Fibroblast of gingiva (primary cell): ENCODE measurements at regions not wholly inside any gene's neighbourhood (a gene's known extent, or its start where the extent isn't known, plus 50 kb on each side); places are given as distances from the start of the nearest gene placed in this dataset.
A peak's percentile ranks its signal among the peaks of the same experiment; 100 is the strongest.

Source experiments
- DNase-seq: peaks from one replicate; pipeline ENCODE4 v3.0.0-alpha.2; 2011; ENCODE audit warnings: low read depth

GRCh38 chr2:181306785-181307184 lies 150.4 kb upstream of the ITGA4 start:
- DNase-seq = peak; percentile 23

DNA sequence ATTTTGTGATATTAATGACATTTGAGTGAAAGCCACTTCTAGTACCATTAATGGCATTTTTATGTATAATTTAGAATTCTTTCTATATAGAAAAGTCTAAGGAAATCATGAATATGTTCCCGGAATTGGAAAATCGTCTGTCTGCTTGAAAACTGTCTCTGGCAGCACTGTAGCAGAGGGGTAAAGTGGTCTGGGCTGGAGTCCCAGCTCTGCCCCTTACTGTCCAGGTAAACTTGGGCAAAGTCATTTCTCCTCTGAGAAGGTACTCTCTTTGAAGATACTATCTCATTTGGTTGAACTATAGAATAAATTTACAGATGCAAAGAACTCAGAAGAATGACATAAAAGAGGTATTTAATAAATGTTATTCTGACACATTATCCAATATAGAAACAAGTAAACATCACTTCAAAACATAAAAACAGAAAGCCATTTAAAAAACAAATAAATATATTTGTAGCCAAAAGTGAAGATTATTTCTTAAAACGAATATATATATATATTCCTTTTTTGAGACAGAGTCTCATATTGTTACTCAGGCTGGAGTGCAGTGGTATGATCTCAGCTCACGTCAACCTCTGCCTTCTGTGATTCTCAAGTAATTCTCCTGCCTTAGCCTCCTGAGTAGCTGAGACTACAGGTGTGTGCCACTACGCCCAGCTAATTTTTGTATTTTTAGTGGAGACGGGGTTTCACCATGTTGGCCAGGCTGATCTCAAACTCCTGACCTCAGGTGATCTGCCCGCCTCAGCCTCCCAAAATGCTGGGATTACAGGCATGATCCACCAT lies 149.8 kb upstream of the ITGA4 start:
- no peak for DNase-seq

DNA sequence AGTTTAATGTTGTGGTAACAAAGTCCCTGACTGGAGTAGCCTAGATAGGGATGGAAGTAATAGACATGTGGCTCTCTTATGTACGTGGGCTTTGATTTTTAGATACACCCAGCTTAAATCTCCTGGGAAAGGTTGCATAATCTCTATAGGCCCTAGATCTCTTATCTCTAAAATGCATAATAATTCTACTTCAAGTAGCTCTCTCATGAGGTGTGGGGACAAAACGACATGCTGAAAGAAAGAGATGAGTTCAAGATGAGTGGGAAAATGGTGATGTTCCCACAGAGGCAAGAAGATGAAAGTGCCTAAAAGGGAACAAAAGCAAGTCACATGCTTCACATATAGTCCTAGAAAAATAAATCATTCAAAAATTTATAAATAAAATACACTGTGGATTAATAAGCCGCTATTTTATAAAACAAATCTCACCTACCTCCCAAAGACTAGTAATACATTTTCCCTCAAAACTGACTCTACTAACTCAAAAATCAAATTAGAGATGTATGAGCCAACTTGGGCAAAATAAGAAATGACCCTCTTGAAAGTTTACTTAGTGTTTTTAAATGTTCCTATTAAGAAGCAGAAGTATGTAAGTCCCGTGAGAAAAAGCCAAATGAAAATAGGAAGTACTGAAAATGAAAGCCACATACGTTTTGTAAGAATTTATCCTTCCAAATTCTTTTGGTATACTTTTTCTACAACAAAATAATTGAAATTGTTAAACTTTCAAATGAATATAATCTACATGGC lies 148.2 kb upstream of the ITGA4 start:
- DNase-seq = no peak

- DNase-seq = no peak
Observed at GRCh38 chr2:181309586-181309985, 147.6 kb upstream of the ITGA4 start.

GRCh38 chr2:181310967-181311366 lies 146.2 kb upstream of the ITGA4 start:
- DNase-seq = no peak

DNA sequence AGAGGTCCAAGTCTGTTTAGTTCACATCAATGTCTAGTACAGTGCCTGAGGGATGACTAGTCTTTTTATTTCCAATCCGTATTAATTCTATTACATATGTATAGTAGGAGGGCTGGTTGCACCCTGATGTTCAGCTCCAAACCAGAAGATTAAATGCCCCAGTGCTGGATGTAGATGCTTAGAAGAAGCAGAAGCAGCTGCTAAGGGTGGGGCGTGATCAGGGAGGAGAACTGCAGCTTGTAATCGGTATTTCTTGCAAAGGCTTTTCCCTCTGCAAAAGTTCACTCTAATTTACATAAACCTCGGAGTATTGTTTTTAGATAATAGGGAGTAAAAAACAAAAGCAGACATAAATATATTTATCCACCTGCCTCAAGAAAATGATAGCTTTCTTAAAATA lies 145.3 kb upstream of the ITGA4 start:
- no peak for DNase-seq

DNA sequence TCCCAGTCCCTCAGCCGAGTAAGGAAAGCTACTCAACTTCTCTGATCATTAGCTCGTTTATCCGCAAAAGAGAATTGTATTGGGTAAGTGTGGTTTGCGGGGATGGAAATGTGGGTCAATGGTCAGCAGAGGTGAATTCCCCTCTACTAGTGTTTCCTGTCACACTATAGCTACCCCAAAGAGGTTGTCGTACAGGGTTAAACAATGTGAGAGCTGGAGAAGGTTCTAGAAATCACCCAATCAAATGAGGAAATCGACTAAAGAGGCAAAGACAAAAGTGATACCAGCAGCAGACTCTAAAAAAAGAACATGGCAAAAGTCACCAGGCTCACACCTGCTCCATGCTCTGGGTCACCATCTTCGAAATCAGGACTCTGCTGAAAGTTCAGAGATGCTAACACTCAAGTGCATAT lies 144.7 kb upstream of the ITGA4 start:
- no peak for DNase-seq

DNA sequence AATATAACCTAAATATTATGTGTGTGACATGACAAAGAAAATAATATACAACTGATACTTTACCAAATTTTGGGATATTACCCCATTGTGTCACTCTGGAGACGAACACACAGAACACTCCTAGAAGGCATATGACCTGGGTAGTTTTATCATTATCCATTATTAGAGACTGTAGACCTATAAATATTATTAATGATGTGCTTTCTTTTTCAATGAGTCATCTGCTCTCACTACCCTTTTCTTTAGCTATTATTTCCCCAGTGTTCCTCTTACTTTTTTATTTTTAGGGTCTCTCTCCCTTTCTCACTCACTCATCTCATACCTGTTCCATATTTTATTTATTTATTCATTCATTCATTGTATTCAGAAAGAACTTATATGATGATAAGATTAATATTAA lies 143.3 kb upstream of the ITGA4 start:
- no peak for DNase-seq

GRCh38 chr2:181314551-181314950 lies 142.6 kb upstream of the ITGA4 start:
- no peak for DNase-seq

- peak; percentile 59 for DNase-seq
Observed at GRCh38 chr2:181317511-181317910, 139.7 kb upstream of the ITGA4 start.

GRCh38 chr2:181318504-181319280 lies 138.5 kb upstream of the ITGA4 start:
- DNase-seq = no peak

- DNase-seq = no peak
Observed at GRCh38 chr2:181319286-181319685, 137.9 kb upstream of the ITGA4 start.

DNA sequence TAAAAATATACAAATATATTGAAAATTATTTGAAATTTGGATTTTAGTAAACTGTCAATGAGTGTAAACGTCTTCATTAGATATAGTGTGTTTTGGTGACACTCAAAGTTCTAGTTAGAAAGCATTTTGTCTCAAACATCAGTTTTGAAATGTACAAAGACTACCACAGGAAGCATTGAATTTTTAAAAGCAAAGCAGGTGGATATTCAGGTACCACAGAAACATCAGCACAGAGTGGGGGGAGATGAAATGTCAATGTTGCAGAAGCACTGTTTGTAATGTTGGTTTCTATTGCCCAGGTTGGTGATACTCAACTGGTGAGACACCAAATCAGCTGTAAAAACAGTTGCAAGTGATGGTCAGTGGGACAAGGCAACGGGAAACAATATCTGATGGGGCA lies 136.5 kb upstream of the ITGA4 start:
- DNase-seq = no peak

GRCh38 chr2:181324912-181325311 lies 132.3 kb upstream of the ITGA4 start:
- no peak for DNase-seq

DNA sequence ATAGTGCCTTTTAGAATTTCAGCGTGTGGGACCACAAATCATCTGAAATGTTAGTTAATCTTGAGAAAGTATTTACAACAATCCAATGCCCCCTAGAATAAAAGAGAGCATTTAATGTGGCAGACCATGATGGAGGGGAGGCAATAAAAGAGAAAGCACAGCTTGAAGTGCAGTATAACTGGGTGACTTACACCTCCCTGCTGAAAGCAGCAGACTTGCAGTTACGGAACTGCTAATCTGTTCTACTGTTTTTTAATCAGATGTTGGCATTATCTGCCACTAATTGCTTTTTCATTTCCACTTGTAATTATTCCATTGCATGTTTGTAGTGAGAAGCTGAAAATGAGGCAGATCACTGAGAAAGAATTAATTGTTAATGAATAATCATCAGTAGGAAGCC lies 130.5 kb upstream of the ITGA4 start:
- DNase-seq = no peak

- no peak for DNase-seq
Observed at GRCh38 chr2:181330286-181330685, 126.9 kb upstream of the ITGA4 start.

- DNase-seq = no peak
Observed at GRCh38 chr2:181332044-181332605, 125.1 kb upstream of the ITGA4 start.

- no peak for DNase-seq
Observed at GRCh38 chr2:181334158-181334826, 122.9 kb upstream of the ITGA4 start.

DNA sequence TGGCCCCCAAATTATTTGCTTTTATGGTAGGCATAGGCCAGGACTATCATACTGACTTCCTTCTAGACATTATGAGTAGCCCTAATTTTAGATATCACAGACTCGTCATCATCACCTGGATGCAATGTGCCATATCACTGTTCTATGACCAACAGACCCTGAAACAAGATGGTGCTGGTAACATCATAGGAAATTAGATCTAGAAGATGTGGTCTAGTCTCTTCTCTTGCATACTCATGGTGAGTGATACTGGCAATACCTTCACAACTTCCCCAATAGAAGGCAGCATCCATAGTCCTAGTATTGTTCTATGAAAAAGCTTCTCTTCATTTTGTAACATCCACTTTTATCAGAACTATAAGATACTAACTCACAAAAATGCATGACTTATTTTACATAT lies 116.3 kb upstream of the ITGA4 start:
- no peak for DNase-seq

DNA sequence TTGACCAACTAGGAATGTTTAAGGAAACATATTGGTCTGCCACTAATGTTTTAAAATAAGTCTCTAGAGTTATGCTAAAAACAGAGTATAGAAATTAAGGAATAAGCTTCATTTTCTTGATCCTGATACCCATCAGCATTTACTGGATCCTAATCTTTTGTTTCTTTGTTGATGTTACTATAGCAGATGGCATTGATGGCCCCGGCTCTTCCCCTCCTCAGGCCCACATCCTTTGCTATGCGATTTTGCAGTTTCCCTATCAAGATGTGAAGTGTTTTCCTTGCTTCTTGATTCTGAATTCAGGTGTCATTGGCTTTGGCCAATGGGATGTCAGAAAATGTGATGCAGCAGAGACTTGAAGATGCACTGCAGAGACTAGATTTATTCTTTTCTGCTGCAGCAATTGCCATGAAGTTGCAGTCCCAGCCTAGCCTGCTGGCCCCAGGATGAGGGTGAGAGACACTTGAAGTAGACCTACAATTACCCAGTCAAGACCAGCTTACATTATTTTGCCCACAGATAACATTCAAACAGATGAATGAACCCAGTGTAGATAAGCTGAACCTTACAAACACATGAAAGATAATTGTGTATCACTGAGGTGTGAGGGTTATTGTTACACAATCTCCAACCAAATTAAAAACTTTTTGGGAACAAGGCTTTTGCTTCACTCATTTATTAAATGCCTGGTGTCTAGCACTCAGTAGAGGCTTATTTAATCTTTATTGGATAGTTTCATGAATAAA lies 115.2 kb upstream of the ITGA4 start:
- DNase-seq = no peak
